IMR-90 (cell line): ENCODE measurements at regions not wholly inside any gene's neighbourhood (a gene's known extent, or its start where the extent isn't known, plus 50 kb on each side); places are given as distances from the start of the nearest gene placed in this dataset.

Experiments used
- ATAC-seq: fragments of 200-7000 bp; cut with Tn5 transposase; 2 replicates; pipeline ENCODE4 v1.9.1; 2020; ENCODE audit warnings: low read depth, mild to moderate bottlenecking, moderate library complexity
- BruUV-seq: library from RNA; stranded (reverse); fragments of 400-500 nt; replicated peaks from 2 replicates; lab custom pipeline; 2021; lab: Mats Ljungman, UMichigan
- CTCF ChIA-PET: fragments of 300-600 bp; formaldehyde crosslinking; extraction: SDS; loops from one replicate; lab custom pipeline; 2021; ENCODE audit warnings: antibody characterized with exemption; lab: Yijun Ruan, JAX
- POLR2A ChIA-PET: fragments of 300-600 bp; sonication (Branson Sonifier 250); formaldehyde crosslinking; loops from one replicate; lab custom pipeline; 2022; ENCODE audit warnings: antibody characterized with exemption; ENCODE audit not compliant: unreplicated experiment; lab: Charles Lee
- DNase-seq: peaks from one replicate; pipeline ENCODE4 v3.0.0; 2013
- H2AFZ ChIP-seq: replicated peaks from 2 replicates; pipeline ENCODE3; 2013; ENCODE audit warnings: low read length, mild to moderate bottlenecking; ENCODE audit not compliant: poor library complexity
- H2AK5ac ChIP-seq: 2 replicates; pipeline ENCODE4 v1.6.1; 2013; ENCODE audit warnings: low read depth, low read length, inconsistent platforms
- H2AK9ac ChIP-seq: replicated peaks from 2 replicates; pipeline ENCODE3; 2013; ENCODE audit warnings: mild to moderate bottlenecking, low read depth, low read length, moderate library complexity; ENCODE audit not compliant: poor library complexity
- H2BK120ac ChIP-seq: 2 replicates; pipeline ENCODE4 v1.6.1; 2013; ENCODE audit warnings: low read depth, low read length, inconsistent platforms
- H2BK15ac ChIP-seq: 3 replicates; pipeline ENCODE4 v1.6.1; 2013; ENCODE audit warnings: low read depth, low read length, inconsistent platforms
- H2BK20ac ChIP-seq: 2 replicates; pipeline ENCODE4 v1.6.1; 2013; ENCODE audit warnings: low read depth, mild to moderate bottlenecking, inconsistent platforms, low read length, moderate library complexity
- H2BK5ac ChIP-seq: 2 replicates; pipeline ENCODE4 v1.6.1; 2013; ENCODE audit warnings: mild to moderate bottlenecking, low read depth, low read length, inconsistent platforms; ENCODE audit not compliant: poor library complexity, severe bottlenecking
- H3K14ac ChIP-seq: replicated peaks from 2 replicates; pipeline ENCODE4 v1.6.1; 2013; ENCODE audit warnings: low read depth, low read length, inconsistent platforms
- H3K18ac ChIP-seq: 2 replicates; pipeline ENCODE4 v1.6.1; 2013; ENCODE audit warnings: low read depth, low read length, control low read depth
- H3K23ac ChIP-seq: 2 replicates; pipeline ENCODE4 v1.6.1; 2013; ENCODE audit warnings: low read depth, low read length, inconsistent platforms
- H3K27ac ChIP-seq: 2 replicates; pipeline ENCODE4 v1.5.1; 2013; ENCODE audit warnings: mild to moderate bottlenecking, control low read depth, low read length; ENCODE audit not compliant: insufficient read depth
- H3K27me3 ChIP-seq: 2 replicates; pipeline ENCODE4 v1.6.1; 2013; ENCODE audit warnings: low read length; ENCODE audit not compliant: control insufficient read depth, insufficient read depth
- H3K36me3 ChIP-seq: 2 replicates; pipeline ENCODE4 v1.6.1; 2013; ENCODE audit warnings: low read length, mixed read lengths; ENCODE audit not compliant: control insufficient read depth, insufficient read depth
- H3K4ac ChIP-seq: 2 replicates; pipeline ENCODE4 v1.6.1; 2013; ENCODE audit warnings: low read depth, low read length, inconsistent platforms
- H3K4me1 ChIP-seq: 2 replicates; pipeline ENCODE4 v1.6.1; 2013; ENCODE audit warnings: low read length, mixed read lengths; ENCODE audit not compliant: control insufficient read depth, insufficient read depth
- H3K4me2 ChIP-seq: 2 replicates; pipeline ENCODE4 v1.6.1; 2013; ENCODE audit warnings: low read depth, mild to moderate bottlenecking, control low read depth, low read length, moderate library complexity
- H3K4me3 ChIP-seq: 2 replicates; pipeline ENCODE4 v1.5.1; 2013; ENCODE audit warnings: low read depth, mild to moderate bottlenecking, control low read depth, low read length, moderate library complexity; ENCODE audit not compliant: insufficient read depth
- H3K56ac ChIP-seq: 2 replicates; pipeline ENCODE4 v1.6.1; 2013; ENCODE audit warnings: low read length, inconsistent platforms; ENCODE audit not compliant: insufficient read depth; ENCODE audit errors: extremely low read depth
- H3K79me1 ChIP-seq, 2 experiments: 2 replicates each; pipeline ENCODE4 v1.6.1; 2013; ENCODE audit warnings: low read length in 2 of 2, inconsistent platforms in 1 of 2, low read depth in 1 of 2
- H3K9ac ChIP-seq: 2 replicates; pipeline ENCODE4 v1.6.1; 2013; ENCODE audit warnings: low read depth, low read length, control low read depth
- H3K9me1 ChIP-seq: 2 replicates; pipeline ENCODE4 v1.6.1; 2013; ENCODE audit warnings: low read length, inconsistent platforms; ENCODE audit not compliant: insufficient read depth
- H3K9me3 ChIP-seq: 2 replicates; pipeline ENCODE4 v1.6.1; 2013; ENCODE audit warnings: low read length; ENCODE audit not compliant: control insufficient read depth, insufficient read depth
- H4K20me1 ChIP-seq: 2 replicates; pipeline ENCODE4 v1.6.1; 2013; ENCODE audit warnings: low read length, inconsistent platforms; ENCODE audit not compliant: insufficient read depth
- H4K5ac ChIP-seq: 2 replicates; pipeline ENCODE4 v1.6.1; 2013; ENCODE audit warnings: mild to moderate bottlenecking, low read depth, low read length, control low read depth
- H4K8ac ChIP-seq, 2 experiments: 2 replicates each; pipeline ENCODE4 v1.6.1; 2013; ENCODE audit warnings: low read depth in 2 of 2, low read length in 2 of 2, control low read depth in 1 of 2, inconsistent platforms in 1 of 2
- H4K91ac ChIP-seq: 2 replicates; pipeline ENCODE4 v1.6.1; 2013; ENCODE audit warnings: low read depth, low read length, inconsistent platforms; ENCODE audit not compliant: insufficient read depth
- CHD1 ChIP-seq: IDR thresholded peaks from 2 replicates; pipeline ENCODE4 v1.6.1; 2012; ENCODE audit warnings: low read depth, low read length, improper control_type of control experiment
- NFE2L2 ChIP-seq: fragments of 150-350 bp; IDR thresholded peaks from 2 replicates; pipeline ENCODE4 v1.6.1; 2016; ENCODE audit warnings: low read depth, mild to moderate bottlenecking, low read length
- RCOR1 ChIP-seq: IDR thresholded peaks from 2 replicates; pipeline ENCODE4 v1.6.1; 2012; ENCODE audit warnings: mild to moderate bottlenecking, low read length, improper control_type of control experiment; ENCODE audit not compliant: insufficient replicate concordance
- RFX5 ChIP-seq: IDR thresholded peaks from 2 replicates; pipeline ENCODE4 v1.8.0; 2012; ENCODE audit warnings: low read depth, mild to moderate bottlenecking, low read length, moderate library complexity
- SMC3 ChIP-seq: fragments of 150-350 bp; IDR thresholded peaks from 2 replicates; pipeline ENCODE4 v1.6.1; 2016; ENCODE audit warnings: low read depth, mild to moderate bottlenecking, antibody characterized with exemption, low read length, moderate library complexity
- WGBS, 2 experiments: methylation state at CpG; one replicate each; pipeline versions ENCODE4 v1.1.5 to v1.1.7; 2013; ENCODE audit warnings: missing lambda C conversion rate in 2 of 2; ENCODE audit not compliant: insufficient read length in 1 of 2; ENCODE audit errors: extremely low coverage in 2 of 2; 5-methylcytosine and 5-hydroxymethylcytosine counted together
- dilution Hi-C: fragments of 300-500 bp; cut with HindIII; formaldehyde crosslinking; loops from one replicate; pipeline ENCODE4 v1.14.3; 2018; ENCODE audit warnings: low sequenced_read_pairs; ENCODE audit not compliant: unreplicated experiment
- in situ Hi-C: fragments of 300-500 bp; cut with MboI; formaldehyde crosslinking; loops from 3 replicates; pipeline ENCODE4 v1.14.3; 2019; ENCODE audit warnings: low sequenced_read_pairs, inconsistent platforms, mixed read lengths
- intact Hi-C: fragments of 100-400 bp; cut with micrococcal nuclease; formaldehyde crosslinking; loops from 2 replicates; pipeline ENCODE4 v1.10.0; 2022
- TF ChIP-seq, protein P1 (sequence below): conservative IDR thresholded peaks from 2 replicates; pipeline ENCODE4 v1.5.1; 2012; ENCODE audit warnings: mild to moderate bottlenecking, low read depth, low read length, improper control_type of control experiment
- TF ChIP-seq, protein P2 (sequence below): fragments of 150-350 bp; IDR thresholded peaks from 2 replicates; pipeline ENCODE4 v1.6.1; 2017; ENCODE audit warnings: mild to moderate bottlenecking, antibody characterized with exemption, low read length, low read depth
- TF ChIP-seq, protein P3 (sequence below): fragments of 150-350 bp; IDR thresholded peaks from 2 replicates; pipeline ENCODE4 v1.6.1; 2016; ENCODE audit warnings: low read depth, mild to moderate bottlenecking, low read length, moderate library complexity, borderline replicate concordance

DNA sequence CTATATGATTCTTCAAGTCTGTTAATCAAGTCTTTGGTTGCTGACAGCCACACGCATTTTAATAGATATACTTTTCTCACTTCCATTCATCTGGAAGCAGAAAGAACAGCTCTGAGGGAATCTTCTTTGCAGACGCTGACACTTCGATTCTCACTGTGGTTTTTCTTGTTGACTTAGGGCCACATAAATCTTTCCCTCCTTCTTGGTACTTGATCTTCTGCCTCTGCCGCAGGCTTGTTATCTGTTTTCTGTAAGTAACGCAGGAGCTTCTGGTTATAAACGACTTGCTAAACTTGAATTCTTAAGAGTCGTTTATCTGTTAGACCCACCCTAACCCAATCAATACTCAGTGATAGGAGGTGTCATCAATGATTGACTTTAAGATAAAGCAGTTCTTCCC lies 268.8 kb upstream of the SULF2 start:
- Histone ChIP-seq H3K56ac (no peak overlapping the region), H2BK15ac (no peak overlapping the region), H3K23ac (no peak overlapping the region), H3K18ac (no peak overlapping the region), H2AK9ac (no peak overlapping the region), H3K4me2 (no peak overlapping the region), H4K91ac (no peak overlapping the region), H3K27ac (no peak overlapping the region), H3K4me1 (no peaks in the 10 kb centered on the region; the same call in 1 of the 2 replicates), H3K4ac (no peak overlapping the region), H2AK5ac (no peak overlapping the region), H3K9me3 (peaks cover 10% of the 10 kb centered on the region), H4K5ac (no peak overlapping the region), H2AFZ (no peak overlapping the region), H3K36me3 (no peaks in the 10 kb centered on the region), H3K79me1 (no peaks in the 10 kb centered on the region), H4K8ac (no peak overlapping the region), H4K20me1 (no peaks in the 10 kb centered on the region), H3K9me1 (no peaks in the 10 kb centered on the region), H3K4me3 (no peak overlapping the region), H3K9ac (no peak overlapping the region), H3K27me3 (no peaks in the 10 kb centered on the region), H2BK120ac (no peak overlapping the region), H2BK20ac (no peak overlapping the region), H3K14ac (no peak overlapping the region), H2BK5ac (no peak overlapping the region)
- WGBS, 2 experiments = no CpG with 5 or more reads among the region's 7 CpGs
- dilution Hi-C loops = no loop called here
- POLR2A ChIA-PET = no interaction called here
- ATAC-seq (no peak), DNase-seq (no peak)
- intact Hi-C loops = no loop called here
- in situ Hi-C loops = no loop called here
- TF ChIP-seq, protein P1, sequence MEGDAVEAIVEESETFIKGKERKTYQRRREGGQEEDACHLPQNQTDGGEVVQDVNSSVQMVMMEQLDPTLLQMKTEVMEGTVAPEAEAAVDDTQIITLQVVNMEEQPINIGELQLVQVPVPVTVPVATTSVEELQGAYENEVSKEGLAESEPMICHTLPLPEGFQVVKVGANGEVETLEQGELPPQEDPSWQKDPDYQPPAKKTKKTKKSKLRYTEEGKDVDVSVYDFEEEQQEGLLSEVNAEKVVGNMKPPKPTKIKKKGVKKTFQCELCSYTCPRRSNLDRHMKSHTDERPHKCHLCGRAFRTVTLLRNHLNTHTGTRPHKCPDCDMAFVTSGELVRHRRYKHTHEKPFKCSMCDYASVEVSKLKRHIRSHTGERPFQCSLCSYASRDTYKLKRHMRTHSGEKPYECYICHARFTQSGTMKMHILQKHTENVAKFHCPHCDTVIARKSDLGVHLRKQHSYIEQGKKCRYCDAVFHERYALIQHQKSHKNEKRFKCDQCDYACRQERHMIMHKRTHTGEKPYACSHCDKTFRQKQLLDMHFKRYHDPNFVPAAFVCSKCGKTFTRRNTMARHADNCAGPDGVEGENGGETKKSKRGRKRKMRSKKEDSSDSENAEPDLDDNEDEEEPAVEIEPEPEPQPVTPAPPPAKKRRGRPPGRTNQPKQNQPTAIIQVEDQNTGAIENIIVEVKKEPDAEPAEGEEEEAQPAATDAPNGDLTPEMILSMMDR = no peak
- TF ChIP-seq, protein P2, sequence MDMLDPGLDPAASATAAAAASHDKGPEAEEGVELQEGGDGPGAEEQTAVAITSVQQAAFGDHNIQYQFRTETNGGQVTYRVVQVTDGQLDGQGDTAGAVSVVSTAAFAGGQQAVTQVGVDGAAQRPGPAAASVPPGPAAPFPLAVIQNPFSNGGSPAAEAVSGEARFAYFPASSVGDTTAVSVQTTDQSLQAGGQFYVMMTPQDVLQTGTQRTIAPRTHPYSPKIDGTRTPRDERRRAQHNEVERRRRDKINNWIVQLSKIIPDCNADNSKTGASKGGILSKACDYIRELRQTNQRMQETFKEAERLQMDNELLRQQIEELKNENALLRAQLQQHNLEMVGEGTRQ = no peak
- TF ChIP-seq RCOR1 (no peak), NFE2L2 (no peak), SMC3 (no peak), CHD1 (no peak), RFX5 (no peak)
- TF ChIP-seq, protein P3, sequence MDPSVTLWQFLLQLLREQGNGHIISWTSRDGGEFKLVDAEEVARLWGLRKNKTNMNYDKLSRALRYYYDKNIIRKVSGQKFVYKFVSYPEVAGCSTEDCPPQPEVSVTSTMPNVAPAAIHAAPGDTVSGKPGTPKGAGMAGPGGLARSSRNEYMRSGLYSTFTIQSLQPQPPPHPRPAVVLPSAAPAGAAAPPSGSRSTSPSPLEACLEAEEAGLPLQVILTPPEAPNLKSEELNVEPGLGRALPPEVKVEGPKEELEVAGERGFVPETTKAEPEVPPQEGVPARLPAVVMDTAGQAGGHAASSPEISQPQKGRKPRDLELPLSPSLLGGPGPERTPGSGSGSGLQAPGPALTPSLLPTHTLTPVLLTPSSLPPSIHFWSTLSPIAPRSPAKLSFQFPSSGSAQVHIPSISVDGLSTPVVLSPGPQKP = no peak
- BruUV-seq = no TSS peak
- CTCF ChIA-PET = no interaction called here
